ENCODE measurements at regions not wholly inside any gene's neighbourhood (a gene's known extent, or its start where the extent isn't known, plus 50 kb on each side); places are given as distances from the start of the nearest gene placed in this dataset.

GRCh38 chr14:104246401-104247335 lies 108.3 kb downstream of the KIF26A start:
- peak in 1 of 3 donors; percentile 29 for ATAC-seq
- H3K9me3 Mint-ChIP-seq: no peaks in the 10 kb centered on the region
- no peak for TF ChIP-seq CTCF (IDR thresholded peaks at IDR 0.05)
- Histone ChIP-seq H3K4me1 (ENCODE audit: control insufficient read depth, insufficient read depth, low read length) (no peaks in the 10 kb centered on the region), H3K27me3 (ENCODE audit: control insufficient read depth, insufficient read depth, low read length) (no peaks in the 10 kb centered on the region), H3K4me3 (ENCODE audit: low read length) (no peak overlapping the region), H3K27ac (ENCODE audit: low read length) (no peak overlapping the region), H3K9me3 (ENCODE audit: control insufficient read depth, insufficient read depth, low read length) (peaks cover 10% of the 10 kb centered on the region), H3K36me3 (ENCODE audit: control insufficient read depth, insufficient read depth, low read length) (no peaks in the 10 kb centered on the region)
- H3K27ac Mint-ChIP-seq: no peak overlapping the region
- H3K4me3 Mint-ChIP-seq: no peak overlapping the region
- H3K4me1 Mint-ChIP-seq: no peaks in the 10 kb centered on the region
- DNase-seq: peak in 1 of 2 donors; percentile 10
- intact Hi-C loops (cut with micrococcal nuclease): no loop called here
- no peaks in the 10 kb centered on the region for H3K36me3 Mint-ChIP-seq
- no peaks in the 10 kb centered on the region for H3K27me3 Mint-ChIP-seq (ENCODE audit: low read depth in 2 of 2)
- 85% methylated on average over 19 of the region's 19 CpGs for WGBS (ENCODE audit: insufficient coverage)

GRCh38 chr14:104247336-104248202 lies 109.2 kb downstream of the KIF26A start:
- H3K4me1 Mint-ChIP-seq: no peaks in the 10 kb centered on the region
- 87% methylated on average over 24 of the region's 24 CpGs for WGBS (ENCODE audit: insufficient coverage)

GRCh38 chr14:104248203-104249055 lies 110.0 kb downstream of the KIF26A start:
- no peak overlapping the region for H3K4me3 ChIP-seq (ENCODE audit: low read length)
- Mint-ChIP-seq H3K27ac (no peak overlapping the region), H3K27me3 (ENCODE audit: low read depth in 2 of 2) (no peaks in the 10 kb centered on the region), H3K4me3 (no peak overlapping the region), H3K36me3 (no peaks in the 10 kb centered on the region), H3K4me1 (no peaks in the 10 kb centered on the region), H3K9me3 (no peaks in the 10 kb centered on the region)
- H3K27ac ChIP-seq (ENCODE audit: low read length): no peak overlapping the region
- DNase-seq: peak in 1 of 2 donors; percentile 10
- 86% methylated on average over 26 of the region's 26 CpGs for WGBS (ENCODE audit: insufficient coverage)
- no peaks in the 10 kb centered on the region for H3K4me1 ChIP-seq (ENCODE audit: control insufficient read depth, insufficient read depth, low read length)
- intact Hi-C loops (cut with micrococcal nuclease): no loop called here
- no peaks in the 10 kb centered on the region for H3K36me3 ChIP-seq (ENCODE audit: control insufficient read depth, insufficient read depth, low read length)
- no peak for TF ChIP-seq CTCF (IDR thresholded peaks at IDR 0.05)
- ATAC-seq: no peak
- peaks cover 10% of the 10 kb centered on the region for H3K9me3 ChIP-seq (ENCODE audit: control insufficient read depth, insufficient read depth, low read length)
- H3K27me3 ChIP-seq (ENCODE audit: control insufficient read depth, insufficient read depth, low read length): no peaks in the 10 kb centered on the region

More at GRCh38 chr14:104247336-104248202, 109.2 kb downstream of the KIF26A start:
- ATAC-seq (no peak), DNase-seq (peak in 1 of 2 donors; percentile 13)
- Mint-ChIP-seq H3K9me3 (no peaks in the 10 kb centered on the region), H3K4me3 (no peak overlapping the region), H3K27me3 (ENCODE audit: low read depth in 2 of 2) (no peaks in the 10 kb centered on the region), H3K36me3 (no peaks in the 10 kb centered on the region), H3K27ac (no peak overlapping the region)
- Histone ChIP-seq H3K4me3 (ENCODE audit: low read length) (no peak overlapping the region), H3K9me3 (ENCODE audit: control insufficient read depth, insufficient read depth, low read length) (peaks cover 10% of the 10 kb centered on the region), H3K27ac (ENCODE audit: low read length) (no peak overlapping the region), H3K4me1 (ENCODE audit: control insufficient read depth, insufficient read depth, low read length) (no peaks in the 10 kb centered on the region), H3K36me3 (ENCODE audit: control insufficient read depth, insufficient read depth, low read length) (no peaks in the 10 kb centered on the region), H3K27me3 (ENCODE audit: control insufficient read depth, insufficient read depth, low read length) (no peaks in the 10 kb centered on the region)
- TF ChIP-seq CTCF (IDR thresholded peaks at IDR 0.05): no peak
- intact Hi-C loops (cut with micrococcal nuclease): no loop called here
